GM21360 (cell line): ENCODE measurements at regions not wholly inside any gene's neighbourhood (a gene's known extent, or its start where the extent isn't known, plus 50 kb on each side); places are given as distances from the start of the nearest gene placed in this dataset.
A peak's percentile ranks its signal among the peaks of the same experiment; 100 is the strongest.

Experiments used
- ATAC-seq: cut with Tn5 transposase; IDR thresholded peaks from one replicate; pipeline ENCODE4 v1.9.1; 2021; ENCODE audit warnings: mild to moderate bottlenecking, moderate library complexity; ENCODE audit not compliant: unreplicated experiment

- ATAC-seq: no peak
These were observed 383.2 kb upstream of the KCNMB2 start for GRCh38 chr3:178152988-178153387.

- ATAC-seq: no peak
These were observed 380.7 kb upstream of the KCNMB2 start for GRCh38 chr3:178155521-178155920.

DNA sequence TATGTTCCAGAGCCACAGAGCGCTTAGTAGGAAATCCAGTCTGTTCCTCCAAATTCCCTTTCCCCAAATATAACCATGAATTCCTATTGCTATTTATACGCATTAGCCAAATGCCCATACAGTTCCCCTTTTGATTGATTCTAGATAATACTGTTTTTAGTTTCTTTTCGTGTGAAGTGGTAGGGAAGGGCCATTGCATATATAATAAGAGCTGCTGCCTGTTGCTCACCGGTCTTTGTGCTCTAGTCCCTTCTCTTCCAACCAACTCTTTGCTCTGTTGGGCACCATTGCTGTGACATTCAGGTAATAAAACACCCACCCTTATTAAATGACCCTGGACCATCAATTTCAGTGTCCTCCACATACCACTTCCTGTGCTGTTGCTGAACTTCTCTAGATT, 379.9 kb upstream of the KCNMB2 start:
- no peak for ATAC-seq

GRCh38 chr3:178159691-178160220, 376.5 kb upstream of the KCNMB2 start:
- no peak for ATAC-seq

DNA sequence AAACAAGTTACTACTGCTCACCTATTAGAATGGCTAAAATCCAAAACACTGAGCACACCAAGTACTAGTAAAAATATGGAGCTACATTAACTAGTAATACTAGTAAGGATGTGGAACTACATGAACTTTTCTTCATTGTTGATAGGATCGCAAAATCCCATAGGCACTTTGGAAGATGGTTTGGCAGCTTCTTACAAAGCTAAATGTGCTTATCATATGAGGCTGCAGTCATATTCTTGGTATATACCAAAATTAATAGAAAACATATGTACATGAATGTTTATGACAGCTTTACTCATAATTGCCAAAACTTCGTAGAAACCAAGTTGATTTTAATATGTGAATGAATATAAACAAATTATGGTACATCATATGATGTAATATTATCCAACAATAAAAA, 366.8 kb upstream of the KCNMB2 start:
- ATAC-seq: no peak

- ATAC-seq: no peak
These were observed 365.3 kb upstream of the KCNMB2 start for GRCh38 chr3:178170698-178171535.

- ATAC-seq: no peak
These were observed 364.1 kb upstream of the KCNMB2 start for GRCh38 chr3:178172121-178172520.

DNA sequence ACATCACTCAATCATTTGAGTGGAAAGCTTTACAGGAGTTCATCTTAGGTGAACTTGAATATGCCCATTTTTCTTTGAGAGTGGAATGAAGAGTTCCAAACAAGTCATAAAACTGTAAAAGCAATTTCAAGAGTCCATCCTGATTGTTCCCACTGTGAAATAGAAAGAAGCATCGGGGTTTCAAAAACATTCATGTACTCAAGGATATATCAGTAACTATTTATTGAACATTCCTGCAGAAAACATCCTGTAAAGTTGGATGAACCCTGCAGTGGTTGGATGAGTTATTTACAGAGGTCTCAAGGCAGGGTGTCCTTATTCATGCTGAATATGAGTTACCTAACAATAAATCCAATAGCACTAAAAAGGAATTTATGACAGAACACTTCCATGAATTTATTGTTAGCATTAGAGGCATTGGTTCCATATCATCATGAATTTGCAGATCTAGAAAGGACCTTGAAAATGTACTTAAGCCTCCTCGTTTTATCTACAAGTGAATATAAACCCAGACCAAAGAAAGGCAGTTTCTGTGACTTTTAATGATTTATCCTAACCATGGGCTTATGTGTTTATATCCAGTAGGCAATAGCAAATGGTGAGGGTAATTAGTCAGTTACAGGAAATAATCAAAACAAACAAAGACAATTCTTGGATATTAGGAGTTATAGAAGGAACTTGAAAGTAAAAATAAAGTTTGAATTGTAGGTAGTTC, 361.9 kb upstream of the KCNMB2 start:
- ATAC-seq: no peak

- no peak for ATAC-seq
These were observed 355.1 kb upstream of the KCNMB2 start for GRCh38 chr3:178181088-178181487.

DNA sequence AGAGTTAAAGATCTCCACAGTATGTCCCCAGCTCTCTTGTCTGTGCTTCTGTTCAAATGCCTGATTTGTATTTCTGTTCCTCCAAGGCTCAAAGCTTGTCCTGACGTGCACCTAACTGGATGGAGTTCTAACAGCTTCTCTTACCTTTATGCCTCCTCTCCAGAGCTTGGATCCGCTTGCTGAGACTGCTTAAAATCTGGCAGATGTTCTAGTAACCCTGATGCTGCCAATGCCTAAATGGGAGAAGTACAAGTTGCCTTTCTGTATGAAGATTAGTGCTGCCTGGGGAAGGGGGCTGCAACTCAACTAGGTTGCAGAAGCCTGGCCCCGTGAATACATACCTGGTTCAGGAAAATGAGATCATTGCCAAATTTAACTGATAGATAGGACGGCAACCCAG, 354.5 kb upstream of the KCNMB2 start:
- no peak for ATAC-seq

DNA sequence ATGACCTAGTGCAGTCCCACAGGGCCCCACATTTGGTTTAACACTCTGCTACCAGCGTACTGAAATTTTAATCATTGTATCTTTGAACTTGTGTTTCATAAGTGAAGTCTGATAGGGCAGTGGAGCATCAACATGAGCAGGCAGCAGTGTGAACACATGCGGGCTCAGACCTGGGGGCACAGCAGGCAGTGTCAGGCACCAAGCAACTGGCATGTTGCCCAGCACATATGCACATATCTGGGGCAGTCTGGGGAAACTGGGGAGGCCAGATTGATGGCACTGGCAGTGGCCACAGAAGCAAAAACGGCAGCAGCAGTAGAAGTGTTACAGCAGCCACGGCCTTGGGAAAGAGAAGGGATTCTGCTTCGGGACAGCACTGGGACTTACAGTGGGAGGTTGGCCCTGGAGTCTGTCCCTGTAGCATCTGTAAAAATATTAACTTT, 353.9 kb upstream of the KCNMB2 start:
- ATAC-seq: no peak

GRCh38 chr3:178184833-178185232, 351.4 kb upstream of the KCNMB2 start:
- ATAC-seq: no peak

- ATAC-seq: no peak
These were observed 349.6 kb upstream of the KCNMB2 start for GRCh38 chr3:178186666-178187065.

DNA sequence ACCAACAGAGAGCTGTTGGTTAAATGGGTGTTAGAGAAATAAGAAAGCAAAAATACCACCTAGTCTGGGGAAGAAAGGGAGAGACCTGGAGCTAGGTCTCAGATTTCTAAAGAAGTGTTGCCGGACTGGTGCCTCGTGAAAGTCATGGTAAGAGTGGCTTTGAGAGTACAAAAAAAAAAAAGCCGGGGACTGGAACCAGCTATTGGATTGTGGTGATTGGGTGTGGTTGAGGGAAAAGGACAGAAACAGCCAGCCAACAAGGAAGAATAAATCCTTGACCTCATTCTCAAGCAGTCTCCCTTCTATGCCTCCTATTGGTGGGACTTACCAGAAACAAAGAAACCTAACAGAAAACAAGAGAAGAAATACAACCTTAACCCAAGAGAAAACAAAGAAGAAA, 346.4 kb upstream of the KCNMB2 start:
- ATAC-seq: no peak

- no peak for ATAC-seq
These were observed 342.4 kb upstream of the KCNMB2 start for GRCh38 chr3:178193846-178194245.

DNA sequence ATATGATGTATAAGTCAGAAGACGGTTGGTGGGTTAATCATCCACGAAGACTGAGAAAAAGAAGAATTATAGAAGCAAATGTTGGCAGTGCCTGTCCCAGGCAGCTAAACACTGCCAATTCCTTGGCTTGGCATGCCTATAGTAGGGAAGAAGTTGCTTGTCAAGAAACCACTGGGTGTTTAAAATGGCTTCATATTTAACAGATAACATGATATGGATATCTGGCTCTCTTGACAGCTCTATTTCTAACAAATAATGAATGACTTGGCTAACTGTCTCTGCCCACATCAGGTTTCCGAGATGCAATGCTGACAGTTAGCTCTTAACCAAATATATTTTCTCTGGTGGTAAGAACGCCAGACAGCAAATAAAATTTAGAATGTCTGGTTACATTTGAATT, 341.7 kb upstream of the KCNMB2 start:
- no peak for ATAC-seq

- peak; percentile 79 for ATAC-seq
These were observed 340.4 kb upstream of the KCNMB2 start for GRCh38 chr3:178195824-178196223.

DNA sequence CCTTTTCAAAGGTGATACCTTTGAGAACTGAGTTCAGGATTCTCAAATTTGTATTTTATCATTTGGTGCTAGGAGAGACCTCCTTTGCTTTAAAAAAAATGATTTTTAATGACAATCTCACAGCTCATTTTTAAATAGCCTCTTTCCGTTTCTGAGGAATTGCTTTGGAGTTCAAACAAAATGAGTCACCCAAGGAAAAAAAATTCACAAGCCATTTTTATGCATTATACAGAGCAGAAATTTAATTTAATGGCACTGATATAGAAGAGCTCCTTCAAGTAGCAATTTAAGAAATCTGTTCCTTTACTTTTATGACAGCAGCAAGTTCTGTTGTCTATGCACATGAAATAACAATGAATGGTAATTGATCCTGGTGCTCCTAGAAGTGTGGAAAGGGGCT, 337.9 kb upstream of the KCNMB2 start:
- no peak for ATAC-seq

DNA sequence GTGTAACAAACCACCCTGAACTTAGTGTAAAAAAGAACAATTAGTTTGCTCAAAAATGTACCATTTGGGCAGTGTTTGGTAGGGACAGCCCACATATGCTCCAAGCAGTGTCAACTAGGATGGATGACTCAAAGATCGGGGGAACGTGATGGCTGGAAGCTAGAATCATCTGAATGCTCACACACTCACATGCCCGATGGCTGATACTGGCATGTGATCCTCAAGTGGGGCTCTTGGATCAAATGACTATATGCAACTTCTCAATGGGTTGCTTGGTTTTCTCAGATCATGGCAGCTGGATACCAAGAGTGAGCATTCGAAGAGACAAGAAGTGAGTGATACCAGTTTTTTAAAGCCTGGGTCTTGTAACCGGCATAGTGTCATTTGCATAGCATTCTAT, 335.9 kb upstream of the KCNMB2 start:
- ATAC-seq: no peak

DNA sequence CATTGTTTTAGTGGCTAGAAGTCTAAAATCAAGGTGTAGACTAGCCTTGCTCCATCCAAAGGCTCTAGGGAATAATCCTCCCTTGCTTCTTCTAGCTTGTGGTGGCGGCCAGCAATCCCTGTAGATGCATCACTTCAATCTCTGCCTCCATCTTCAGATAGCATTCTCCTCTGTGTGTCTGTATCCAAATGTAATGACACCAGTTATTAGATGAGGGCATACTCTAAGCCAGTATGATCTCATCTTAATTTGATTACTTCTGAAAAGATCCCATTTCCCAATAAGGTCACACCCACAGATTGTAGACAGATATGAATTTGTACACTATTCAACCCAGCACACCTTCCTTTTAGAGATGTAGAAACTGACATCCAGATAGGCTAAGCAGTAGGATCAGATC, 334.5 kb upstream of the KCNMB2 start:
- ATAC-seq: no peak

- ATAC-seq: no peak
These were observed 334.0 kb upstream of the KCNMB2 start for GRCh38 chr3:178202194-178202593.

DNA sequence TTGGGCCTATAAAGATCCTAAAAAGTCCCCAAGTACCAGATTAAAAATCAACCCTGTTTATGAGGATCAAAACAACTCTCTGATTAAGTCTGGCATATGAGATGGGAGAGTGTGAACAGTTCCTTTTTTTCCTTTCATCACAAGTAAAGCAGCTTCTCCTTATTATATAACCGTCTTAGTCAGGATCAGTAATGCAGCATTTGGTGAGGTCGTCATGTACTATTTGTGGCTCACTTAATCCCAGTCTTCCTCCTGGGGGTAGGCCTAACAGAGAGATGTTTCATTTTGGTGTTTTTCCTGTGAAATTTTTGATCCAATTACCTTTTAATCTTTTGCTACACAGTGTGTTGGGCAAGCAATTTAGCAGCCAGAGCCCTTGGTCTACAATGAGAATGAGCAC, 333.1 kb upstream of the KCNMB2 start:
- no peak for ATAC-seq
